IMR-90 (cell line): ENCODE measurements at regions not wholly inside any gene's neighbourhood (a gene's known extent, or its start where the extent isn't known, plus 50 kb on each side); places are given as distances from the start of the nearest gene placed in this dataset.

Experiments
- ATAC-seq: fragments of 200-7000 bp; cut with Tn5 transposase; 2 replicates; pipeline ENCODE4 v1.9.1; 2020; ENCODE audit warnings: low read depth, mild to moderate bottlenecking, moderate library complexity
- BruUV-seq: library from RNA; stranded (reverse); fragments of 400-500 nt; replicated peaks from 2 replicates; lab custom pipeline; 2021; lab: Mats Ljungman, UMichigan
- CTCF ChIA-PET: fragments of 300-600 bp; formaldehyde crosslinking; extraction: SDS; loops from one replicate; lab custom pipeline; 2021; ENCODE audit warnings: antibody characterized with exemption; lab: Yijun Ruan, JAX
- POLR2A ChIA-PET: fragments of 300-600 bp; sonication (Branson Sonifier 250); formaldehyde crosslinking; loops from one replicate; lab custom pipeline; 2022; ENCODE audit warnings: antibody characterized with exemption; ENCODE audit not compliant: unreplicated experiment; lab: Charles Lee
- DNase-seq: peaks from one replicate; pipeline ENCODE4 v3.0.0; 2013
- H2AFZ ChIP-seq: replicated peaks from 2 replicates; pipeline ENCODE3; 2013; ENCODE audit warnings: low read length, mild to moderate bottlenecking; ENCODE audit not compliant: poor library complexity
- H2AK5ac ChIP-seq: 2 replicates; pipeline ENCODE4 v1.6.1; 2013; ENCODE audit warnings: low read depth, low read length, inconsistent platforms
- H2AK9ac ChIP-seq: replicated peaks from 2 replicates; pipeline ENCODE3; 2013; ENCODE audit warnings: mild to moderate bottlenecking, low read depth, low read length, moderate library complexity; ENCODE audit not compliant: poor library complexity
- H2BK120ac ChIP-seq: 2 replicates; pipeline ENCODE4 v1.6.1; 2013; ENCODE audit warnings: low read depth, low read length, inconsistent platforms
- H2BK15ac ChIP-seq: 3 replicates; pipeline ENCODE4 v1.6.1; 2013; ENCODE audit warnings: low read depth, low read length, inconsistent platforms
- H2BK20ac ChIP-seq: 2 replicates; pipeline ENCODE4 v1.6.1; 2013; ENCODE audit warnings: low read depth, mild to moderate bottlenecking, inconsistent platforms, low read length, moderate library complexity
- H2BK5ac ChIP-seq: 2 replicates; pipeline ENCODE4 v1.6.1; 2013; ENCODE audit warnings: mild to moderate bottlenecking, low read depth, low read length, inconsistent platforms; ENCODE audit not compliant: poor library complexity, severe bottlenecking
- H3K14ac ChIP-seq: replicated peaks from 2 replicates; pipeline ENCODE4 v1.6.1; 2013; ENCODE audit warnings: low read depth, low read length, inconsistent platforms
- H3K18ac ChIP-seq: 2 replicates; pipeline ENCODE4 v1.6.1; 2013; ENCODE audit warnings: low read depth, low read length, control low read depth
- H3K23ac ChIP-seq: 2 replicates; pipeline ENCODE4 v1.6.1; 2013; ENCODE audit warnings: low read depth, low read length, inconsistent platforms
- H3K27ac ChIP-seq: 2 replicates; pipeline ENCODE4 v1.5.1; 2013; ENCODE audit warnings: mild to moderate bottlenecking, control low read depth, low read length; ENCODE audit not compliant: insufficient read depth
- H3K27me3 ChIP-seq: 2 replicates; pipeline ENCODE4 v1.6.1; 2013; ENCODE audit warnings: low read length; ENCODE audit not compliant: control insufficient read depth, insufficient read depth
- H3K36me3 ChIP-seq: 2 replicates; pipeline ENCODE4 v1.6.1; 2013; ENCODE audit warnings: low read length, mixed read lengths; ENCODE audit not compliant: control insufficient read depth, insufficient read depth
- H3K4ac ChIP-seq: 2 replicates; pipeline ENCODE4 v1.6.1; 2013; ENCODE audit warnings: low read depth, low read length, inconsistent platforms
- H3K4me1 ChIP-seq: 2 replicates; pipeline ENCODE4 v1.6.1; 2013; ENCODE audit warnings: low read length, mixed read lengths; ENCODE audit not compliant: control insufficient read depth, insufficient read depth
- H3K4me2 ChIP-seq: 2 replicates; pipeline ENCODE4 v1.6.1; 2013; ENCODE audit warnings: low read depth, mild to moderate bottlenecking, control low read depth, low read length, moderate library complexity
- H3K4me3 ChIP-seq: 2 replicates; pipeline ENCODE4 v1.5.1; 2013; ENCODE audit warnings: low read depth, mild to moderate bottlenecking, control low read depth, low read length, moderate library complexity; ENCODE audit not compliant: insufficient read depth
- H3K56ac ChIP-seq: 2 replicates; pipeline ENCODE4 v1.6.1; 2013; ENCODE audit warnings: low read length, inconsistent platforms; ENCODE audit not compliant: insufficient read depth; ENCODE audit errors: extremely low read depth
- H3K79me1 ChIP-seq, 2 experiments: 2 replicates each; pipeline ENCODE4 v1.6.1; 2013; ENCODE audit warnings: low read length in 2 of 2, inconsistent platforms in 1 of 2, low read depth in 1 of 2
- H3K9ac ChIP-seq: 2 replicates; pipeline ENCODE4 v1.6.1; 2013; ENCODE audit warnings: low read depth, low read length, control low read depth
- H3K9me1 ChIP-seq: 2 replicates; pipeline ENCODE4 v1.6.1; 2013; ENCODE audit warnings: low read length, inconsistent platforms; ENCODE audit not compliant: insufficient read depth
- H3K9me3 ChIP-seq: 2 replicates; pipeline ENCODE4 v1.6.1; 2013; ENCODE audit warnings: low read length; ENCODE audit not compliant: control insufficient read depth, insufficient read depth
- H4K20me1 ChIP-seq: 2 replicates; pipeline ENCODE4 v1.6.1; 2013; ENCODE audit warnings: low read length, inconsistent platforms; ENCODE audit not compliant: insufficient read depth
- H4K5ac ChIP-seq: 2 replicates; pipeline ENCODE4 v1.6.1; 2013; ENCODE audit warnings: mild to moderate bottlenecking, low read depth, low read length, control low read depth
- H4K8ac ChIP-seq, 2 experiments: 2 replicates each; pipeline ENCODE4 v1.6.1; 2013; ENCODE audit warnings: low read depth in 2 of 2, low read length in 2 of 2, control low read depth in 1 of 2, inconsistent platforms in 1 of 2
- H4K91ac ChIP-seq: 2 replicates; pipeline ENCODE4 v1.6.1; 2013; ENCODE audit warnings: low read depth, low read length, inconsistent platforms; ENCODE audit not compliant: insufficient read depth
- CEBPB ChIP-seq: IDR thresholded peaks from 2 replicates; pipeline ENCODE4 v1.6.1; 2012; ENCODE audit warnings: low read depth, low read length, improper control_type of control experiment
- CTCF ChIP-seq: conservative IDR thresholded peaks from 2 replicates; pipeline ENCODE4 v1.5.1; 2012; ENCODE audit warnings: mild to moderate bottlenecking, low read depth, low read length, improper control_type of control experiment
- ELK1 ChIP-seq: fragments of 150-350 bp; IDR thresholded peaks from 2 replicates; pipeline ENCODE4 v1.6.1; 2016; ENCODE audit warnings: low read depth, mild to moderate bottlenecking, low read length, moderate library complexity, borderline replicate concordance
- MAFK ChIP-seq: IDR thresholded peaks from 2 replicates; pipeline ENCODE4 v1.6.1; 2012; ENCODE audit warnings: low read depth, low read length, improper control_type of control experiment
- MAZ ChIP-seq: IDR thresholded peaks from 2 replicates; pipeline ENCODE4 v1.6.1; 2012; ENCODE audit warnings: low read depth, mild to moderate bottlenecking, low read length, improper control_type of control experiment, moderate library complexity, borderline replicate concordance
- MXI1 ChIP-seq: IDR thresholded peaks from 2 replicates; pipeline ENCODE4 v1.6.1; 2012; ENCODE audit warnings: low read depth, mild to moderate bottlenecking, low read length, moderate library complexity, borderline replicate concordance
- NFE2L2 ChIP-seq: fragments of 150-350 bp; IDR thresholded peaks from 2 replicates; pipeline ENCODE4 v1.6.1; 2016; ENCODE audit warnings: low read depth, mild to moderate bottlenecking, low read length
- POLR2A ChIP-seq: IDR thresholded peaks from 2 replicates; pipeline ENCODE4 v1.6.1; 2012; ENCODE audit warnings: mild to moderate bottlenecking, low read depth, low read length
- RAD21 ChIP-seq: IDR thresholded peaks from 2 replicates; pipeline ENCODE4 v1.6.1; 2012; ENCODE audit warnings: low read length, improper control_type of control experiment
- RFX5 ChIP-seq: IDR thresholded peaks from 2 replicates; pipeline ENCODE4 v1.8.0; 2012; ENCODE audit warnings: low read depth, mild to moderate bottlenecking, low read length, moderate library complexity
- WGBS, 2 experiments: methylation state at CpG; one replicate each; pipeline versions ENCODE4 v1.1.5 to v1.1.7; 2013; ENCODE audit warnings: missing lambda C conversion rate in 2 of 2; ENCODE audit not compliant: insufficient read length in 1 of 2; ENCODE audit errors: extremely low coverage in 2 of 2; 5-methylcytosine and 5-hydroxymethylcytosine counted together
- dilution Hi-C: fragments of 300-500 bp; cut with HindIII; formaldehyde crosslinking; loops from one replicate; pipeline ENCODE4 v1.14.3; 2018; ENCODE audit warnings: low sequenced_read_pairs; ENCODE audit not compliant: unreplicated experiment
- in situ Hi-C: fragments of 300-500 bp; cut with MboI; formaldehyde crosslinking; loops from 3 replicates; pipeline ENCODE4 v1.14.3; 2019; ENCODE audit warnings: low sequenced_read_pairs, inconsistent platforms, mixed read lengths
- intact Hi-C: fragments of 100-400 bp; cut with micrococcal nuclease; formaldehyde crosslinking; loops from 2 replicates; pipeline ENCODE4 v1.10.0; 2022

GRCh38 chr3:194049394-194049793 lies 86.6 kb upstream of the HES1 start:
- Histone ChIP-seq H2AFZ (no peak overlapping the region), H2BK5ac (no peak overlapping the region), H2AK9ac (no peak overlapping the region), H4K91ac (no peak overlapping the region), H3K27me3 (peaks cover 14% of the 10 kb centered on the region), H3K9ac (no peak overlapping the region), H3K18ac (no peak overlapping the region), H3K4ac (no peak overlapping the region), H4K20me1 (no peaks in the 10 kb centered on the region), H3K27ac (no peak overlapping the region), H3K56ac (no peak overlapping the region), H2AK5ac (no peak overlapping the region), H3K4me3 (no peak overlapping the region), H3K23ac (no peak overlapping the region), H3K9me1 (no peaks in the 10 kb centered on the region), H3K79me1 (no peaks in the 10 kb centered on the region), H3K36me3 (no peaks in the 10 kb centered on the region), H3K4me2 (no peak overlapping the region), H4K8ac (no peak overlapping the region), H2BK120ac (no peak overlapping the region), H3K14ac (no peak overlapping the region), H3K4me1 (no peaks in the 10 kb centered on the region), H2BK15ac (no peak overlapping the region), H2BK20ac (no peak overlapping the region), H3K9me3 (peaks cover 17% of the 10 kb centered on the region), H4K5ac (no peak overlapping the region)
- CTCF ChIA-PET, result no interaction called here
- no CpG with 5 or more reads among the region's 1 CpG for WGBS, 2 experiments
- dilution Hi-C loops (no loop called here), intact Hi-C loops (no loop called here), in situ Hi-C loops (no loop called here)
- no peak for TF ChIP-seq RFX5
- no peak for TF ChIP-seq NFE2L2
- TF ChIP-seq ELK1, result no peak
- no peak for TF ChIP-seq POLR2A
- no peak for TF ChIP-seq MAFK
- no peak for TF ChIP-seq CEBPB
- TF ChIP-seq CTCF, result no peak
- no peak for TF ChIP-seq MXI1
- no peak for TF ChIP-seq MAZ
- no peak for TF ChIP-seq RAD21
- no peak for DNase-seq
- BruUV-seq, result no TSS peak
- POLR2A ChIA-PET, result no interaction called here
- no peak for ATAC-seq
